Inflammatory macrophage treated with lipopolysaccharide for 1 hour (primary cell): ENCODE measurements at regions not wholly inside any gene's neighbourhood (a gene's known extent, or its start where the extent isn't known, plus 50 kb on each side); places are given as distances from the start of the nearest gene placed in this dataset.
"Not testable (repeated sequence)": the region's sequence is repeated elsewhere in the genome, so short reads cannot be mapped to it uniquely, and the experiment has no call there.

Source experiments
- DNase-seq, 2 donors: peaks; one replicate each; pipeline ENCODE4 v3.0.0-alpha.2; 2020 to 2022

GRCh38 chr5:68679041-68679440, 414.8 kb upstream of the SLC30A5 start:
- DNase-seq, result no peak

DNA sequence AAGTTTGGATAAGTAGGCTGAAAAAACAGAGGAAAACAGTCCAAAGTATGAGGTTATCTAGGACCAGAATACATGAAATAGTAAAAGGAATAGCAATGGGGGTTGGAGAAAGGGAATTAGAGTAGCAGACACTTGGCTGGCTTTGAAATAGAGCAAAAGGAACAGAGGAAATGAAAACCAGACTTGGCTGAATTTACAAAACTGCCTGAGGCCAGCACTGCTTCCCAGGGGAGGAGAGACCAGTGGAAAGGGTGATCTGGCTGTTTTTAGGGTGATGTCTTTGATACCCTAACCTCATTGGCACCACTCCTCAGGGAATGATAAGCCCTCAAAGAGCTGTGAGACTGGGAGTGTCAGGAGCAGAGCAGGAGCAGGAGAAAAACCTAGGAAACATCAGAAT, 413.4 kb upstream of the SLC30A5 start:
- no peak for DNase-seq

- no peak for DNase-seq
These were observed 411.9 kb upstream of the SLC30A5 start for GRCh38 chr5:68681929-68682328.

DNA sequence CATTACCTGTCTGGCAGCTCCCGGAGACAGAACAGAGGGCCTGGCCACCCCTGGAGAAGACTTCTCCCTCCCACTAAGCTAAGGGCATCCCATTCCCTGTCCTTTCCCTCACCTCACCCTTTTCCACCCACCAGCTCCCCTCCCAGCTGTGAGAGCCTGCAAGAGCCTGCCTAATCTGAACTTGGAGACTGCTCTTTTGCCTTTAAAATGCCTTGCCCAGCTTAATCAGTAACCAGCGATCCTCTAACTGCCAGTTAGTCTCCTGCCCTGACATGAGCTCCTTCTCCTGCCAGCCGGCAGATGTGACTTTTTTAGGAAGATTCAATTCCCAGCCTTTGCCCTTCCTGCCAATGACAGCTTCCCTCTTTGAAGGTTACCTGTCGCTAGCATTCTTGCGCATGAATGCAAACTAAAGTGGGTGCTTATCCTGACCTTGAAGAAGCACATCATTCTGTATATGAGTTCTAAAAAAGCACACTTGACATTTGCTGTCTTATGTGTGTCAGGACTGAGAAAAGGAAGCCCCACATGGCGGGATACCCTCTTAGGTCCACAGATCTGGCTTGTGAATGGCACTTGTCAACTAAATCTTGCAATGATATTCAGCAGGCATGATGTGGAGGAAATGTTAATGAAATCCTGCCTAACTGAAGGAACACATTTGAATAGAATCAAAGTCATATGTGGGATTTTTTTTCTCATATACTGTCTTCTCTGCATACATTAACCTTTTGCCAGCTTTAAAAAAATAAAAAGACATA, 411.2 kb upstream of the SLC30A5 start:
- no peak for DNase-seq

- DNase-seq, result peak; percentile 7 to 13
These were observed 410.2 kb upstream of the SLC30A5 start for GRCh38 chr5:68683632-68684036.

- DNase-seq, result no peak
These were observed 408.0 kb upstream of the SLC30A5 start for GRCh38 chr5:68685863-68686262.

- DNase-seq, result no peak
These were observed 405.3 kb upstream of the SLC30A5 start for GRCh38 chr5:68688547-68688946.

- no peak for DNase-seq
These were observed 404.8 kb upstream of the SLC30A5 start for GRCh38 chr5:68689010-68689409.

DNA sequence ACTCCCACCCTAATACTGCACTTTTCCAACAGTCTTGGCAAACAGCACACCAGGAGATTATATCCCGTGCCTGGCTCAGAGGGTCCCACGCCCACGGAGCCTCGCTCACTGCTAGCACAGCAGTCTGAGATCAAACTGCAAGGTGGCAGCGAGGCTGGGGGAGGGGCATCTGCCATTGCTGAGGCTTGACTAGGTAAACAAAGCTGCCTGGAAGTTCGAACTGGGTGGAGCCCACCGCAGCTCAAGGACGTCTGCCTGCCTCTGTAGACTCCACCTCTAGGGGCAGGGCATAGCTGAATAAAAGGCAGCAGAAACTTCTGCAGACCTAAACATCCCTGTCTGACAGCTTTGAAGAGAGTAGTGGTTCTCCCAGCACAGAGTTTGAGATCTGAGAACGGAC, 401.9 kb upstream of the SLC30A5 start:
- not testable (repeated sequence) for DNase-seq

- DNase-seq, result no peak
These were observed 395.5 kb upstream of the SLC30A5 start for GRCh38 chr5:68698025-68698940.

DNA sequence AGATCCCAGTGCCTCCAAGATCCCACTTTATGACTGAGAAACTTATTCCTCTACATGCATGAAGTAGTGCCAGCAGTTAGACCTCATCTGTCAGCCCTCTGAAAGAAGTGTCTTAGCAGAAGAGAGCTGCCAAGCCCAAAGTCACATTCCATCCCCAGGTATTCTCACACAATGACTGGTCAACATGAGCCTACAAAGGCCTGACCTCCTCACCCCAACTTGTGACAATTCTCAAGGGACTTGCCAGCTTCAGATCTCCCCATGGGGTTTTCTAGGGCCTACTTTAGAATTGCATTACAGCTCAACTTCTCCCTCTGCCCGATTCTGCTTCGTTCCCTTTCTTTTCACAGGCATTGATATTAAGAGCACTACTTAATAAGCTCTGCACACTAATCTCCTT, 393.8 kb upstream of the SLC30A5 start:
- DNase-seq, result no peak

DNA sequence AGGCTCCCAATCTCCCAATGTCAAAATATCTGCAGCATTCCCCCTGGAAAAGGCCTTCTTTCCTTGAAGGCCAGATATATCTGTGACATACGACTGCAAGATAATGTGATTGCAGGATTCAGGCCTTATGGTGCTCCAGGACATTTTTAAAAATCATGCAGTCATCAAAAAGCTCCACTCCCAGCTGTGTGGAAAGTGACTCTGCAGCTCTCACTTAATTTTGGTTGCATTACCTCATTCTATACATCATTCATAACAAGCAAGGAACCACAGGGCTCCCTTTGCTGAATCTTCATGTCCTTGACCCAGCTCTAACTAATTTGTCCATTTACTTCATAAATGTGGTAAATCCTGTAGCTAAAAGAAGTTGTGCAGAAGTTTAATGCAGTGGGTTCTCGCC, 386.2 kb upstream of the SLC30A5 start:
- DNase-seq, result no peak

GRCh38 chr5:68708156-68708841, 385.5 kb upstream of the SLC30A5 start:
- no peak for DNase-seq

GRCh38 chr5:68708842-68709170, 385.0 kb upstream of the SLC30A5 start:
- DNase-seq, result no peak

DNA sequence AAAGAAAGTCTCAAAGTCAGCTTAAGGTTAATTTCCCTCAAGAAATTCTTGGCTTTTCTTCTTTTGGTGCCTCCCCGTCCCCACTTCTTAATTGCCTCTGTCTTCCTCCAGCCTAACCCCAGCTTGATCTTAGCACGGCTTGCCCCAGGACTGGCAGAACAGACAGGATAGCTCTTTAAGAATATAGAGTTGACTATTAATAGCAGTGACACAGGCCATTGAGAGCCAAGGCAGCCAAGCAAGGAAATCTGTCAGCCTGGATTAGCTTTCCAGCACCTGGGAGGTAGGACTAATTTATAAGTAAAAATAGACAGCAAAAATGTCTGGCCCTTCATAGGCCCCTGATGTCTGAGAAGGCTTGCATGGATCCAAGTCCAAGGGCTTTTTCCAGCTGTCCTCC, 384.6 kb upstream of the SLC30A5 start:
- DNase-seq, result no peak

DNA sequence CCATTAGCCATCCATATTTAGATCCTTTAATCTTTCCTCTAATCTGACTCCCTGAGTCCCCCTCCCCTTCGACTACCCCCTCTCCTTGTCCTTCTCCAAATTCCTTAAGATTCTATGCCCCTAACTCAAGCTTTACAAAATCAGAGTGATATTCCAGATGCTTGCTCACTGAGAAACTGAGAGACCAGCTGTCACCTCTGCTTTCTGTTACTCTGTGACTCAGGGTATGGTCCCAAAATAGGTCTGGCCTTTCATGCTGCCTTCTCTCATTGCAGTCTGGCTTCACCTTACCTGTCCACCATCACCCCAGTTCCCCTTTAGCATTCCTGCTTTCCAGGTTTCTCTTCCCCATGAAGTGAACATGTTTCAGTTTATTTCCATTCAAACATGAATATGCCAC, 383.3 kb upstream of the SLC30A5 start:
- no peak for DNase-seq

DNA sequence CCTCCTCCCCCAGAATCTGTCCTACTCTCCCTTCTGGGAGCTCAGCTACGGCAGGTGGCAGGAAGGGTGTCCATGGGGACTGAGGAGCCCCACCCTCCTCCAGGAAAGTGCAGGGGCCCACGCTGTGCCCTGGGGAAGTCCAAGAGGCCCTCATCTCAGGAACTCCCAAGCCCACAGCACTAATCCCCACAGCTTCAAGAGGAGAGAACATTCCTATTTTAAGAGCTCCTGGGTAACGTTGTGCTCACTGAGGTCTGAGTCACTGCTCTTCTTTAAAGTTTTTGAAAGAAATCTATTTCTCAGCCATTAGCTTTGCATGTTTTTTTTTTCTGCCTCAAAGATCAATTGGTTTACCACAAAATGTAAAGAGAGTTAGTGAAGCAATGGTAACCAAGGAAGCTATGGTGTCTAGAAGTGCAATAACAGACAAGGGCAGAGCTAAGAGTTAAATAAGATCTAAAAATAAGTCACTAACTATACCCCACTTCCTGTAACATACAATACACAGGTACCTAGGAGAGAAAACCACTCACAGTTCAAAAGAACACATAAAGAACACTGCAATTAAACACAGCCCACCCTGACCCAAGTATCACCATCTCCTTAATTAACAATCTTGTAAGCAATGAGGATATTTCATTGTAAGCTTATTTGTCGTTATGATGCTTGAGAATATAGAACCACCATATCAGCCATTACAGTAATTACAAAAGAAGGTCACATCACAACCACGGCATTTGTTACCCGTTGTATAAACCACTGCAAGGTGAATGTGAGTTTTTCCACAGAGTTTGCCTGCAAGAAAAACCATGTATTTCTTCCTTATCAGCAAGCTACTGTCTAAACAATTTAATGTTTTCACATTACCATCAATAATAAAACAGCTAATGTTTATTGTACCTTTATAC, 382.3 kb upstream of the SLC30A5 start:
- DNase-seq, result no peak

DNA sequence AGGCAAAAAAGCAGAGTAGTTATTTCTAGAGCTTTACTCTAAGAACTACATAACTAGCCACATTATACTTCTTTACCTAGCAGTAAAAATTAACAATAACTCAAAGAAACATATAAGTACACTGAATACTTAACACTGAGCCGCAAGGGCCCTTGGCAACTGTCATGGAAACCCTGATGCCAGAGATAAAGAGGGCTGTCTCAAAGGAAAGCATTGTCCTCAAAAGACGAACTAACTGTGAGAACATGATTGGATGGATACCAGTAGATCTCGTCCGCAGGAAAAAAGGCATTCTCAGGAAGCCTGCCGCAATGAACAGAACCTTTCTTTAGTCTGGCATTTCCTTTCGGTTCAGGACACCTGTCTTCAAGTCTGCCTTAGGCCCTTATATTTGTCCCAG, 379.0 kb upstream of the SLC30A5 start:
- no peak for DNase-seq

DNA sequence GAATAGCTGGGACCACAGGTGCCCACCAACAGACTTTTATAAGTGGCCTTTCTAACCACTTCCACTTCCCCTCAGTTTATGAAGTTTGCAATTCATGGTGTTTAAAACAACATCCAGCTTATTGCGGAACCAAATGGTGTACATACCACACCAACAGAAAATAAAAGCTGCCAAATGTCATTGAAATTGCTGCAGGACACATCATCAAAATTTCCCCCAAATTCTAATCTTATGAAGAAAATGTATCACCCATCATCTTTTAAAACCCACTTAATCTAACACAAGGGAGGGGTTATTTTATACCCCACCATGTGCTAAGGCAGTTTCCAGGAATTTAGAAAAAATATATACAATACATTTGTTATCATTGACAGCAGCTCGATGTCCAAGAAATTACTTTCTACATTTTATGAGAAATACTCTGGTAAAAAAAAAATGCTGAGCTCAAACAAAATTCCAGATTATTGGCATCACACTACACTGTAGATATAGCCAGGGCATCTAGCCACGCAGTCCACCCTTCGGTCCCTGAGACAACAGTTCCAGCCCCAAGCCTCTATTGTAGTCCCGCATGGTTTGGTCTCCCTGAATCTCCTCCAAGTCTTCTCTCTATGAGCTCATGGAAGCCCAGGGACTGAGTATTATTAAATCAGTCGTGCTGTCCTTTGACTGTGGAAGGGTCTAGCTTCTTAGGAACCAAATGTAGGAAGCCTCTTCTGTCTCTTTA, 372.8 kb upstream of the SLC30A5 start:
- no peak for DNase-seq

- DNase-seq, result no peak
These were observed 371.5 kb upstream of the SLC30A5 start for GRCh38 chr5:68722357-68722756.

- no peak for DNase-seq
These were observed 367.7 kb upstream of the SLC30A5 start for GRCh38 chr5:68725905-68726683.
